OCI-LY7 (cell line): ENCODE measurements at regions not wholly inside any gene's neighbourhood (a gene's known extent, or its start where the extent isn't known, plus 50 kb on each side); places are given as distances from the start of the nearest gene placed in this dataset.

Experiments
- CTCF ChIP-seq: fragments of 200-600 bp; sonication (generic); conservative IDR thresholded peaks from 2 replicates; pipeline ENCODE4 v1.5.1; 2014; ENCODE audit warnings: mild to moderate bottlenecking, antibody characterized with exemption, low read length, moderate library complexity, mixed read lengths
- EZH2phosphoT487 ChIP-seq: fragments of 200-600 bp; sonication (generic); IDR thresholded peaks from 2 replicates; pipeline ENCODE4 v1.6.1; 2018; ENCODE audit warnings: low read depth, borderline replicate concordance, mild to moderate bottlenecking, mixed run types, antibody characterized with exemption, low read length, moderate library complexity, mixed read lengths

GRCh38 chr6:22975079-22975478 lies 405.7 kb downstream of the HDGFL1 start:
- TF ChIP-seq CTCF (no peak), EZH2phosphoT487 (no peak)
